ENCODE measurements at regions not wholly inside any gene's neighbourhood (a gene's known extent, or its start where the extent isn't known, plus 50 kb on each side); places are given as distances from the start of the nearest gene placed in this dataset.
A peak's percentile ranks its signal among the peaks of the same experiment; 100 is the strongest.

- Histone ChIP-seq H3K4me1 (no peaks in the 10 kb centered on the region), H3K27ac (no peak overlapping the region), H3K4me3 (no peak overlapping the region), H3K4me2 (no peak overlapping the region), H3K9me3 (peaks cover 19% of the 10 kb centered on the region)
- DNase-seq (ENCODE audit: low read depth in 1 of 2, low spot score in 1 of 2) (no peak), FAIRE-seq (no peak), ATAC-seq (no peak)
- ChIA-PET POLR2A (no interaction called here), CTCF (no interaction called here)
- no peak for TF ChIP-seq CBX8 (IDR thresholded peaks at IDR 0.05)
- no peak for TF ChIP-seq ELK1 (IDR thresholded peaks at IDR 0.05; ENCODE audit: low read depth, low read length)
- no peak for TF ChIP-seq HES2 (IDR thresholded peaks at IDR 0.05)
- TF ChIP-seq MAFK (IDR thresholded peaks at IDR 0.05; ENCODE audit: partially characterized antibody) = no peak
- TF ChIP-seq NPAS2 (CRISPR knock-in tag; IDR thresholded peaks at IDR 0.05; ENCODE audit: borderline replicate concordance) = no peak
- no peak for TF ChIP-seq POLR2AphosphoS2 (conservative IDR thresholded peaks at IDR 0.05; ENCODE audit: low read length)
- 0% methylated on average over 2 of the region's 2 CpGs for WGBS (ENCODE audit: missing lambda C conversion rate)
Measured at GRCh38 chr3:10615715-10616114, 110.3 kb upstream of the ATP2B2 start.

GRCh38 chr3:10616321-10616720 lies 110.9 kb upstream of the ATP2B2 start:
- Histone ChIP-seq H3K27ac (no peak overlapping the region), H3K4me2 (no peak overlapping the region), H3K4me3 (no peak overlapping the region), H3K4me1 (no peaks in the 10 kb centered on the region), H3K9me3 (peaks cover 19% of the 10 kb centered on the region)
- CTCF ChIA-PET = no interaction called here
- POLR2A ChIA-PET = no interaction called here
- ATAC-seq (no peak), DNase-seq (ENCODE audit: low read depth in 1 of 2, low spot score in 1 of 2) (no peak), FAIRE-seq (no peak)
- TF ChIP-seq ESRRA (IDR thresholded peaks at IDR 0.05; ENCODE audit: borderline replicate concordance, low read length) (no peak), HOXB5 (CRISPR knock-in tag; IDR thresholded peaks at IDR 0.05) (no peak), CBX8 (IDR thresholded peaks at IDR 0.05) (no peak), ELK1 (IDR thresholded peaks at IDR 0.05; ENCODE audit: low read depth, low read length) (no peak), MAX (IDR thresholded peaks at IDR 0.05) (no peak)
- WGBS (ENCODE audit: missing lambda C conversion rate) = 0% methylated on average over 1 of the region's 1 CpG

- no peak for TF ChIP-seq EHMT2 (IDR thresholded peaks at IDR 0.05; ENCODE audit: low read depth)
- no peak for TF ChIP-seq MYC (IDR thresholded peaks at IDR 0.05; ENCODE audit: borderline replicate concordance, low read length)
- no peak for TF ChIP-seq SREBF2 (IDR thresholded peaks at IDR 0.05)
- TF ChIP-seq ZNF302 (CRISPR knock-in tag; IDR thresholded peaks at IDR 0.05) = no peak
- no peak for TF ChIP-seq KDM1A (IDR thresholded peaks at IDR 0.05; ENCODE audit: low read depth)
- TF ChIP-seq POLR2A (IDR thresholded peaks at IDR 0.05; ENCODE audit: low read length) = no peak
- no peak for TF ChIP-seq TFCP2L1 (CRISPR knock-in tag; IDR thresholded peaks at IDR 0.05)
- no peak for TF ChIP-seq CBX8 (IDR thresholded peaks at IDR 0.05)
- TF ChIP-seq EP300 (IDR thresholded peaks at IDR 0.05) = no peak
- no peak for TF ChIP-seq HOXA7 (CRISPR knock-in tag; IDR thresholded peaks at IDR 0.05)
- TF ChIP-seq KDM5A (IDR thresholded peaks at IDR 0.05) = no peak
- no peak for TF ChIP-seq MAX (IDR thresholded peaks at IDR 0.05)
- no peak for TF ChIP-seq ZSCAN20 (CRISPR knock-in tag; IDR thresholded peaks at IDR 0.05)
- no peak for TF ChIP-seq HDAC2 (IDR thresholded peaks at IDR 0.05)
- TF ChIP-seq ESRRA (IDR thresholded peaks at IDR 0.05; ENCODE audit: borderline replicate concordance, low read length) = no peak
- no peak for TF ChIP-seq BCL3 (IDR thresholded peaks at IDR 0.05)
- TF ChIP-seq HOXB5 (CRISPR knock-in tag; IDR thresholded peaks at IDR 0.05) = no peak
- no peak for TF ChIP-seq RFX5 (IDR thresholded peaks at IDR 0.05)
- TF ChIP-seq USF2 (IDR thresholded peaks at IDR 0.05) = no peak
- no peak for TF ChIP-seq E2F6 (IDR thresholded peaks at IDR 0.05; ENCODE audit: borderline replicate concordance, low read depth)
- Histone ChIP-seq H3K4me2 (no peak overlapping the region), H3K4me1 (no peaks in the 10 kb centered on the region), H3K9me3 (no peaks in the 10 kb centered on the region), H3K4me3 (no peak overlapping the region), H3K27ac (no peak overlapping the region)
- 12% methylated on average over 11 of the region's 11 CpGs for WGBS (ENCODE audit: missing lambda C conversion rate)
- CTCF ChIA-PET = no interaction called here
- ATAC-seq (peak in 1 of 2 experiments; percentile 66; a peak in 3 of 6 replicates), DNase-seq (ENCODE audit: low read depth in 1 of 2, low spot score in 1 of 2) (no peak), FAIRE-seq (no peak)
- POLR2A ChIA-PET = no interaction called here
Measured at GRCh38 chr3:10619989-10620832, 114.8 kb upstream of the ATP2B2 start.
